ENCODE measurements at regions not wholly inside any gene's neighbourhood (a gene's known extent, or its start where the extent isn't known, plus 50 kb on each side); places are given as distances from the start of the nearest gene placed in this dataset.

- Mint-ChIP-seq H3K4me1 (no peaks in the 10 kb centered on the region), H3K27me3 (no peaks in the 10 kb centered on the region), H3K9me3 (no peaks in the 10 kb centered on the region), H3K36me3 (no peaks in the 10 kb centered on the region), H3K4me3 (no peak overlapping the region), H3K27ac (no peak overlapping the region)
- POLR2A ChIA-PET = no interaction called here
- DNase-seq = no peak
- ATAC-seq (ENCODE audit: low read depth) = no peak
Measured at GRCh38 chr10:94197241-94197640, 165.5 kb downstream of the NOC3L start.

GRCh38 chr10:94198324-94198723, 164.4 kb downstream of the NOC3L start:
- POLR2A ChIA-PET = no interaction called here
- H3K36me3 Mint-ChIP-seq = no peaks in the 10 kb centered on the region
- no peak for ATAC-seq (ENCODE audit: low read depth)

GRCh38 chr10:94199565-94199964, 163.2 kb downstream of the NOC3L start:
- Mint-ChIP-seq H3K36me3 (no peaks in the 10 kb centered on the region), H3K4me1 (no peaks in the 10 kb centered on the region), H3K4me3 (no peak overlapping the region), H3K27me3 (no peaks in the 10 kb centered on the region), H3K9me3 (no peaks in the 10 kb centered on the region), H3K27ac (no peak overlapping the region)
- no peak for DNase-seq
- ATAC-seq (ENCODE audit: low read depth) = no peak
- POLR2A ChIA-PET = no interaction called here

More at GRCh38 chr10:94198324-94198723, 164.4 kb downstream of the NOC3L start:
- H3K9me3 Mint-ChIP-seq = no peaks in the 10 kb centered on the region
- DNase-seq = no peak
- H3K4me1 Mint-ChIP-seq = no peaks in the 10 kb centered on the region
- no peak overlapping the region for H3K4me3 Mint-ChIP-seq
- H3K27me3 Mint-ChIP-seq = no peaks in the 10 kb centered on the region
- H3K27ac Mint-ChIP-seq = no peak overlapping the region

GRCh38 chr10:94200146-94200837, 162.4 kb downstream of the NOC3L start:
- H3K36me3 Mint-ChIP-seq = no peaks in the 10 kb centered on the region
- POLR2A ChIA-PET = no interaction called here
- no peak for ATAC-seq (ENCODE audit: low read depth)
- no peak overlapping the region for H3K27ac Mint-ChIP-seq
- no peak overlapping the region for H3K4me3 Mint-ChIP-seq
- H3K9me3 Mint-ChIP-seq = no peaks in the 10 kb centered on the region
- H3K27me3 Mint-ChIP-seq = no peaks in the 10 kb centered on the region
- DNase-seq = no peak
- no peaks in the 10 kb centered on the region for H3K4me1 Mint-ChIP-seq

GRCh38 chr10:94205396-94205831, 157.3 kb downstream of the NOC3L start:
- no peak overlapping the region for H3K4me3 Mint-ChIP-seq
- ATAC-seq (ENCODE audit: low read depth) (no peak), DNase-seq (no peak)
- H3K4me1 Mint-ChIP-seq = peaks cover 11% of the 10 kb centered on the region
- no peaks in the 10 kb centered on the region for H3K36me3 Mint-ChIP-seq
- no peak overlapping the region for H3K27ac Mint-ChIP-seq
- peaks cover under 1% of the 10 kb centered on the region for H3K27me3 Mint-ChIP-seq
- POLR2A ChIA-PET = no interaction called here
- H3K9me3 Mint-ChIP-seq = no peaks in the 10 kb centered on the region

GRCh38 chr10:94206176-94206575, 156.6 kb downstream of the NOC3L start:
- POLR2A ChIA-PET = no interaction called here
- no peaks in the 10 kb centered on the region for H3K9me3 Mint-ChIP-seq
- no peak overlapping the region for H3K4me3 Mint-ChIP-seq
- H3K27ac Mint-ChIP-seq = peak overlapping the region; percentile 41
- peaks cover 7% of the 10 kb centered on the region for H3K27me3 Mint-ChIP-seq
- H3K4me1 Mint-ChIP-seq = peaks cover 11% of the 10 kb centered on the region
- DNase-seq (no peak), ATAC-seq (ENCODE audit: low read depth) (no peak)
- H3K36me3 Mint-ChIP-seq = no peaks in the 10 kb centered on the region

GRCh38 chr10:94208315-94208714, 154.4 kb downstream of the NOC3L start:
- Mint-ChIP-seq H3K4me1 (peaks cover 11% of the 10 kb centered on the region), H3K9me3 (no peaks in the 10 kb centered on the region), H3K27ac (no peak overlapping the region), H3K36me3 (no peaks in the 10 kb centered on the region), H3K4me3 (no peak overlapping the region), H3K27me3 (peaks cover 9% of the 10 kb centered on the region)
- POLR2A ChIA-PET = no interaction called here
- ATAC-seq (ENCODE audit: low read depth) = no peak
- DNase-seq = no peak

GRCh38 chr10:94210440-94211168, 152.1 kb downstream of the NOC3L start:
- ATAC-seq (ENCODE audit: low read depth) (no peak), DNase-seq (no peak)
- Mint-ChIP-seq H3K36me3 (no peaks in the 10 kb centered on the region), H3K27me3 (peaks cover 14% of the 10 kb centered on the region), H3K4me1 (peaks cover 11% of the 10 kb centered on the region), H3K27ac (no peak overlapping the region), H3K9me3 (no peaks in the 10 kb centered on the region), H3K4me3 (no peak overlapping the region)
- POLR2A ChIA-PET = no interaction called here

- H3K4me1 Mint-ChIP-seq = peaks cover 7% of the 10 kb centered on the region
Measured at GRCh38 chr10:94211169-94211510, 151.6 kb downstream of the NOC3L start.

GRCh38 chr10:94213001-94213530, 149.7 kb downstream of the NOC3L start:
- H3K27ac Mint-ChIP-seq = no peak overlapping the region
- POLR2A ChIA-PET = no interaction called here
- H3K27me3 Mint-ChIP-seq = peaks cover 15% of the 10 kb centered on the region
- ATAC-seq (ENCODE audit: low read depth) = no peak
- no peaks in the 10 kb centered on the region for H3K4me1 Mint-ChIP-seq
- no peak overlapping the region for H3K4me3 Mint-ChIP-seq
- no peaks in the 10 kb centered on the region for H3K9me3 Mint-ChIP-seq
- H3K36me3 Mint-ChIP-seq = no peaks in the 10 kb centered on the region
- no peak for DNase-seq

More at GRCh38 chr10:94211169-94211510, 151.6 kb downstream of the NOC3L start:
- Mint-ChIP-seq H3K9me3 (no peaks in the 10 kb centered on the region), H3K4me3 (no peak overlapping the region), H3K27ac (no peak overlapping the region), H3K36me3 (no peaks in the 10 kb centered on the region), H3K27me3 (peaks cover 15% of the 10 kb centered on the region)
- DNase-seq (no peak), ATAC-seq (ENCODE audit: low read depth) (no peak)
- POLR2A ChIA-PET = no interaction called here

- POLR2A ChIA-PET = no interaction called here
Measured at GRCh38 chr10:94213980-94214379, 148.8 kb downstream of the NOC3L start.

GRCh38 chr10:94214481-94214893, 148.3 kb downstream of the NOC3L start:
- no peaks in the 10 kb centered on the region for H3K4me1 Mint-ChIP-seq
- POLR2A ChIA-PET = no interaction called here
- H3K27ac Mint-ChIP-seq = no peak overlapping the region
- DNase-seq (no peak), ATAC-seq (ENCODE audit: low read depth) (no peak)
- H3K36me3 Mint-ChIP-seq = no peaks in the 10 kb centered on the region
- no peaks in the 10 kb centered on the region for H3K9me3 Mint-ChIP-seq
- no peak overlapping the region for H3K4me3 Mint-ChIP-seq
- peaks cover 16% of the 10 kb centered on the region for H3K27me3 Mint-ChIP-seq

More at GRCh38 chr10:94213980-94214379, 148.8 kb downstream of the NOC3L start:
- Mint-ChIP-seq H3K27me3 (peaks cover 15% of the 10 kb centered on the region), H3K4me1 (no peaks in the 10 kb centered on the region), H3K9me3 (no peaks in the 10 kb centered on the region), H3K36me3 (no peaks in the 10 kb centered on the region), H3K27ac (no peak overlapping the region), H3K4me3 (no peak overlapping the region)
- ATAC-seq (ENCODE audit: low read depth) (no peak), DNase-seq (no peak)

- H3K4me1 Mint-ChIP-seq = no peaks in the 10 kb centered on the region
Measured at GRCh38 chr10:94216201-94216600, 146.5 kb downstream of the NOC3L start.

GRCh38 chr10:94217411-94217810, 145.3 kb downstream of the NOC3L start:
- ATAC-seq (ENCODE audit: low read depth) (no peak), DNase-seq (no peak)
- no peaks in the 10 kb centered on the region for H3K36me3 Mint-ChIP-seq
- H3K27me3 Mint-ChIP-seq = peaks cover 9% of the 10 kb centered on the region
- no peaks in the 10 kb centered on the region for H3K9me3 Mint-ChIP-seq
- no peak overlapping the region for H3K4me3 Mint-ChIP-seq
- H3K27ac Mint-ChIP-seq = no peak overlapping the region
- POLR2A ChIA-PET = no interaction called here
- no peaks in the 10 kb centered on the region for H3K4me1 Mint-ChIP-seq

More at GRCh38 chr10:94216201-94216600, 146.5 kb downstream of the NOC3L start:
- Mint-ChIP-seq H3K36me3 (no peaks in the 10 kb centered on the region), H3K4me3 (no peak overlapping the region), H3K9me3 (no peaks in the 10 kb centered on the region), H3K27me3 (peaks cover 10% of the 10 kb centered on the region), H3K27ac (no peak overlapping the region)
- ATAC-seq (ENCODE audit: low read depth) (no peak), DNase-seq (no peak)
- POLR2A ChIA-PET = no interaction called here
